ENCODE measurements at regions not wholly inside any gene's neighbourhood (a gene's known extent, or its start where the extent isn't known, plus 50 kb on each side); places are given as distances from the start of the nearest gene placed in this dataset.
"Not testable (repeated sequence)": the region's sequence is repeated elsewhere in the genome, so short reads cannot be mapped to it uniquely, and the experiment has no call there.

DNA sequence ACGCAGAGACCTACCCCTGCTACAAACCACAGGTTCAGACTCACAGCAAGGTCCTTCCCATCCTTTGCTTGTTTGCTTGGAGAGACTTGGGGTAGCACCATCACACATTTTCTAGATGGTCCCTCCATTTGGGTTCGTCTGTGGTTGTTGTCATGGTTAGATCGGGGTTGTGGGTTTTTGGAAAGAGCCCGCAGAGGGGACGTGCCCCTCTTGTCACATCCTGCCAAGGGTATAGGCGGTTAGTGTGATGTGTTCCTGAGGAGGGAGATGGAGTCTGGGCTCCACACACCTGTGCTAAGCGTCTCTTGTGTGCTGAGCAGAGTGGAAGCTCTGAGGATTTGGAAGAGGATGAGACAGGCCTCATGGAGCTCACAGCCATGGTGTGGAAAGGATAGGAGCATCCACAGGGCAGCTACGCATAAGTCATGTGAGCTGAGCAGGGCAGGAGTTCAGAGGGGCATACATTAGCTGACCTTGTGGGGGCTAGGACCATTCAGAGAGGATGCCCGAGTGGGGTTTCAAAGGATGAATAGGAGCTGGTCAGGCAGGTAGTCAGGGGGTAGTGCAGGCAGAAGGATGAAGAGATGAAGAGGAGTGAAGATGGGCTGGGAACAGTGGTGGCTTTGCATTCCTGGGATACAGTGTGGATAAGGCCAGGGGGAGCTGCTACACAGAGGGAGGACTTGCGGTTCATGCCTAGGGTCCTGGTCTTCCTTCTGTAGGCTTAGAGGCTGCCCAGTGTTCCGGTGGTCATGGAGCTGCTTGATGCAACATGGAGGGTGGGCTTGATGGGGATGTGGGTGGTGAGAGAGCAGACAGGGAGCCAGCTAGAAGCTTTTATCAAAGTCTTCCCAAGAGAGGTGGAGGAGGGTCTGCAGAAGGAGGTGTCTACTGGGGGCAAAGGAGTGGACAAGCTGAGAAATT, 62.9 kb downstream of the ACKR3 start:
- no peak for DNase-seq (ENCODE audit: low read depth)

DNA sequence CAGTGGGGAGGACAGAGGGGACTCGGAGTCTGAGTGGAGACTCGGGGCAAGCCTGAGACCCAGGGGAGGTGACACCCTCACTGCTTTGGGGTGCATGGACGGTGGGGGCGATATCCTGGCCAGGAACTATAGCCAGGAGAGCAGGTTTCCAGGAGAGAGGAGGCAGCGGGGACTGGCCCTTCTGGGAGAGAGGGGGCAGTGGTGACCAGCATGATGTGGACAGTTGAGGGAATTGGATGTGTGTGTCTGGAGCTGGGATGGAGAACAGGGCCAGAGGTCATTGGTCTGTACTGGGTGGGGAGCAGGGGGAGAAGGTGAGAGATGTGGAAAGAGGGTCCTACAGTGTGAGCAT, 63.6 kb downstream of the ACKR3 start:
- DNase-seq (ENCODE audit: low read depth): no peak

DNA sequence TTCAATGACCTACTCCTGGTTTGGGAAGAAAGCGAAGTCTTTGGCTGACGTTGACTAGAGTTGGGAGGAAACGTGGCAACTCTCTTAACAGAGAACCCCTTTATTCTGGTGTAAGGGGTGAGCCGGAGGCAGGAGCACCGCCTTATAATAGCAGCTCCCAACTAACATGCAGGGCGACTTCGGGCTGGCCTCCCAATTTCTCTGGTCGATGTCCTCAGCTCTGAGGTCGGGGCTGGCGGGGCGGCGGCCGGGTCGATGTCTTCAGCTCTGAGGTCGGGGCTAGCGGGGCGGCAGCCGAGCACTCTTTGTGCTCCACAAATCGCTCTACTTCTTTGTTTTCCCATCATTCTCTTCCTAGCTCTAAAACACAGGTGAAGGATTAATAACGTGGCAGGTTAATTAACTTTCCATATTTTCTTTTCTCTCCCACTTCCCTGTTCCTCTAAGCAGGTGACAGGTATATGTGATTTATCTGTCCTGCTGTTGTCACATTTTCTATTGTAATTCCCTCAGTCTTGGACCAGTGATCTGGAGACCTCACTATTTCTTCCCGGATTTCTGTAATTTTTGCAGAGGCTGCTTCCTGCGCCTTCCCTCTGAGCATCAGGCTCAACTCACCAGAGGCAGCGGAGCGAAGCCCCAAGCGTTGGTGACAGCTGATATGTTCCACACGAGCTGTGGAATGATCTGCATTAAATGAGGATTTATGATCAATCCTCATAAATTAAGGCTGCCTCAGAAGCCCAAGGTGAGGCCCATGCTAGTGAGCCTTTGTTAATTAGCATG, 64.3 kb downstream of the ACKR3 start:
- DNase-seq (ENCODE audit: low read depth): no peak

DNA sequence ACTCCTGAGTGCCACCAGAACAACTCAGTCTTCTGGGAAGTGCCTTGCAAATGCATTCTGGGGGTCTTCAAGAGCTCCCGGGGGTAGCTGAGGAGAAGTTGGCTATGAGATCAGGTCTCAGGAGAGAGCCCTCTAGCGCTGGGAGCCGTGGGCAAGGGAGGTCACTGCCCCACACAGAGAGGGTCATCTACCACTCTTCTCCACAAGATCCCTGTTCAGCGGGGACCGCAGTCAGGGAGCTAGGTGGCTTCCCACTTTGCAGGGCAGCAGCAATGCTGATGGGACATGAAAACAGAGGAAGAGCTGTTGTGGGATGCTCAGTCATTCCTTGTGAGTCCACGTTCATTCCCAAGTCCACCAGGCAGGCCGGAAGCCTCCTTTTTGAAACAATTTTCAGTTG, 66.6 kb downstream of the ACKR3 start:
- DNase-seq (ENCODE audit: low read depth): no peak

DNA sequence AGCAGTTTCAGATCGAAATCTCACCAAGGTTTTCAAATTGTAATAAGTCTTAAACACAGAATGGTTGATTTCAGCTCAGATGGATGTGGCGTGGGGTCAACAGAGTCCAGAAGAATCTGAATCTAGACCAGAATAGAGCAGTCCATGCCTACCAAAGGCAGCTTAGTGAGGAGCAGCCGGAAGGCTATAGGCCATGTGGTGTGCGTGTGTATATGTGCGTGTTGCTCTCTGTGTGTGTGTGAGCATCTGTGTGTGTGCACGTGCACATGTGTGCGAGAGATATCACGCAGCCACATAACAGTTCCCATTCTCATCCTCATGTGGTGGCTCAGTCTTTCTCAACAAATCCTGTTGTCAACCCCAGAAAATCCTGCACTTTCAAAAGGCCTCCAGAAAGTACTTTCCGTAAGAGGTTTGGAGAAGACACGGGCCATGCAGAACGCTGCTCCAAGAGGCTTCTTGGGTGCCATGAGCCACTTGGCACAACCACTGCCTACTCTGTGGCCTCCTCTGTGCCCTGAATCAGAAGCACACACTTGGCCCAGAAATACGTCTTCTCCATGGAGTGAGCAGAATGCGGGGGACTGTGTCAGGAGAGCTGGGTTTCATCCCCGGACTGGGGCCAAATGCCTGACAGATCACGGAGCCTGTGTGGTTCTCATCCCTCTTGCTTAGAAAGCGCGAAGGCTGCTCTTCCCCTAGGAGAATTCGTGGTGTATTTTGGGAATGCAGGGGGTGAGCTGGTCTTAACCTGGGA, 67.3 kb downstream of the ACKR3 start:
- DNase-seq (ENCODE audit: low read depth): no peak

DNA sequence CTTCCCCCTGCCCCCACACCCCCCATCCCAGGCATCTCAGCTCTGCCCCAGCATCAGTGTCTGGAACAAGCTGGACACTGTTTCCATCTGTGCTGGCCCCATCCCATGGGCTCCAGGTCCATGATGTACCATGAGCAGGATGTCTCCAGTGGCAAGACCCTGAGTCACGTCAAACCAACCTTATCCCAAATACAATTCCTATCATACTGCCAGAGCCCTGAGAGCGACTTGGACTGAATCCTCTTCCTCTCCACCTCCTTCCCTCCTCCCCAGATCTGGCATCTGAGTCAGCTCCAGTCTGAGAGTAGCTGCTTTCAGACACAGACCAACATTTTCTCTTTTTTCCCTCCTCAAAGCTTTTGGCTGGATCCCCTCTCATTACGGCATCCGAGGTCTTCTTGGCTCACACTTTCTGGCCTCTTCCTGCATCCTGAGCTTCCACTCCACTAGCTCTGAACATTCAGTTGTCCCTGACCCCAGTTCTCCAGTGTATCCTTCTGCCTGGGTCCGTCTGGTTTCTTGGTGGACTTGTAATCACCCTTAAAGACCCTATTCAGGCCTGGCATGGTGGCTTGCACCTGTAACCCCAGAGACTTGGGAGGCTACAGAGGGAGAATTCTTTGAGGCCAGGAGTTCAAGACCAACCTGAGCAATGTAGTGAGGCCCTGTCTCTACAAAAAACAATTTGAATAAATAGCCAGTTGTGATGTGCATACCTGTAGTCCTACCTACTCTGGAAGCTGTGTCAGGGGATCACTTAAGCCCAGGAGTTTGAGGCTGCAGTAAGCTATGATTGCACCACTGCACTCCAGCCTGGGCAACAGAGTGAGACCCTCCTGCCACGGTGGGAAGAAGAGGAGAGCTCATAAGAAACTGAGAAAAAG, 68.3 kb downstream of the ACKR3 start:
- DNase-seq (ENCODE audit: low read depth): no peak

DNA sequence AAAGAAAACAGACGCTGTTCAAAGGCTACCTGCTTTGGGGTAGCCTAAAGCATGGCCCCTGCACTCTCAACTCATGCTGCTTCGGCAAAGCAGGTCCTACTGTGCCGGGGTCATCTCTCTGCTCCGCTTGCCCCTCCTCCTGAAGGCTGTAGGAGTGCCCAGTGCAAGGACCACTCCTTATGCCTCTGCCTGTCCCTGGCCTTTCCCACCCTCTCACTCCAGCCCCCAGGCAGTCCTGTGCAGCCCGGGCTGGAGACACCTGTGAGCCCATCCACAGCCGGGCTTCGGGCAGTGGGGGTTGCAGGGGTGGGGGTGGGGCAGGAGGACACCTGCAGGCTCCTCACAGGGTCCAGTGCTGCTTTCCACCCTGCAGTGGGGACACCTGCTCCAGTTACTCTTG, 69.1 kb downstream of the ACKR3 start:
- no peak for DNase-seq (ENCODE audit: low read depth)

DNA sequence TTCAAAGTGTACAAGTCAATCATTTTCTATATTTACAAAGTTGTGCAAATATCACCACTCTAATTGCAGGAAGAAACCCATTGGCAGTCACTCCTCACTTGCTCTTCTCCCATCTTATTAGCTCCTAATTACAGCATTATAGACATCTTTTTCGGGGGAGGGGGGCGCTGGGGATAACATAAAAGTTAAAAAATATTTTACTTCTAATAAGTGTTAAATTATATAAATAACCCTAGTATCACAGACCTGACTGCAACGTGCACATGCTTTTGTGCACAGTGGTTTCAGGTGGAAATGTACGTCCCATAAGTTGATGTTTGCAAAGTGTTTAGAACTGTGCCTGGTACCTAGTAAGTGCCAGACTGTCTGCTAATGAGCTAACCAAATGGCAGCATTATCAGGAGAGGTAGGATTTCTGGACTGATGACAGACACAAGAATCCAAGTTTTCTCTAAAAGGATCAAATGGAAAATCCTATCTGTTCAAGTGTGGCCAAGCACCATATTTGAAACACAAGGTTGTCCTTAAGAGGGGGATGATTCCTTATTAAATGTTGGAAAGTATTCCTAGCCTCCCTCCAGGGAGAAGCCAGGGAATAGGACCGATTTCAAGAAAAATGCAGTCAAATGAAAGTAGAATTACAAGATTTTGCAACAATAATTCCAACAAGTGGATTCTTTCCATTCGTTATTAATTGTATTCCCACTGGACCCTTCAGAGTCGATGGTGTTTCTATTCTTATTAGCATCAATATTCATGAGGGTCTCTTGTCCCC, 70.0 kb downstream of the ACKR3 start:
- no peak for DNase-seq (ENCODE audit: low read depth)

DNA sequence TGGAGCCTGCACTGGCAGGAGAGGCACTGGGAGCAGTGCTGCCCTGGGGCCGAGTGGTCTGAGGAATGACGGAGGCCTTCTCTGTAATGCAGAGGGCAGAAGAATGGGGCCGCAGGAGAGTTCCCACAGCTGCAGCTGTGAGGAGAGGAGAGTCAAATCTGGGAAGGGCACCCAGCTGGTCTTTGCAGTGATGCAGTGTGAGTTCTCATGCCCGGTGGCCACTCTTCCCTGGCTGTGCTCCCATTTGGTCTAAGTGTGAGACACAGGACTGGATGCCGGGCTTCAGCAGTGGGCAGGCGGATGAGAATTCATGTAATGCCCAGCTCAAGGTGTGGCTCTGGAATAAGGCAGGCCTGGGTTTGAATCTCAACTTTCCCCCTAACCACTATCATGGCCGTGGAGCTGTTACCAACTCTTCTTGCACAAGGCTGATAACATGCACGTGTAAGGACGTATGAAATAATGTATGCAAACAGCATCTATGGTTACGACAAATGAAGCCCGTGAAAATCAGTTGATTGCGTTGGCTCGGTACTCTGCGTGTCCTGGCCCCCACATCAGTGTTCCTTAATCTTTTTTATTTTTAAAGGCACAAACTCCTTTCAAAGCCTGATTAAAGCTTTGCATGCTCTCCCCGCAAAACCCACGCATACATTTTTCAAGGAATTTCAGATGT, 71.6 kb downstream of the ACKR3 start:
- DNase-seq (ENCODE audit: low read depth): no peak

DNA sequence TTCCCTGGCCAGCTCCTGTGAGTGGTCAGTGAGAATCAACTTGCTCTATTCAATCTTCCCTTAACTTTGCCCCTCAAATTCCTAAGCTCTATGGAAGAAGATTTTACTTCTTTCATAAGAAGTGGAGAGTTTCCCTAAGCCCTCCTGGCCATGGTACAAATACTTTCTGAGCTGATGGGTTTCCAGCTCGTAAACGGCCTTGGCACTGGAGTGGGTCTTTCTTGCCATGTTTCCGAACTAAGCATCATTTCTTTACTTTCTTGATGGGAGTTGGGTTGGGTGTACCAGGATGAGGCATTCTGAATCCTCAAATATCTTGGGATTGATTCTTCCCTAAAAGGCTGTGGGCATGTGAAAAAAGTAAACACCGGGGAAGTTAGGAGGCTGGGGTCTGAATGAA, 72.5 kb downstream of the ACKR3 start:
- no peak for DNase-seq (ENCODE audit: low read depth)

DNA sequence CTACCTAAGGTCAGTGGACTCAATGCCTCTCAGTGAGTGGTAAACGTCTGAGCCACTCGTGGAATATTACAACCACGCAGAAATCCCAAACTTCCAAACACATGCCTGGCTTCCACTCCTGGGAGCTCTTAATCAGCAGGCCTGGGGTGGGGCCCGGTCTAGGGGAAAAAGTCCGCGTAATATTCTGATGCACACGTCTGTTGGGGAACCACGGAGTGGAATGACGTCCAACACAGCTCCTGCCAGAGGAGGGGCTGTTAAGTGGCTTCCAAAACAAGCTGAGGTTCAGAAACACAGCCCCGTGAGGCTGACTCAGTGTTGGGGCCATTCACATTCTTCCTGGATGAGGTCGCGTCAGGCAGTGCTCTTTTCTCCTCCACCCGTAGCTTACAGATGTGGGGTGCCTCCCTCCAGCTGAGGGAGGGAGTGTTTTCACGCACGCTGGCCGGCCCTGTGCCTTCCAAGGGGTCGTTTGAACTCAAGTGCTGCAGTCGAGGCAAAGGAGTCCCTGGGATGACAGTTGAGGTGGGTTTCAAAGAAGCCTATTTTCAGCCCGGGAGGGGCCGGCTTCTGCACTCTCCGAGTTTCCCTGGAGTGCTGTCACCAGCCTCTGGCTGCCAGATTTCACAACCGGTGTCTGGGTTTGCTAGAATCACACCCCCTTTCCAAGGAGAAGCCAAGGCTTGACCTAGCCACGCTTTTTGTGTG, 73.1 kb downstream of the ACKR3 start:
- DNase-seq (ENCODE audit: low read depth): no peak

DNA sequence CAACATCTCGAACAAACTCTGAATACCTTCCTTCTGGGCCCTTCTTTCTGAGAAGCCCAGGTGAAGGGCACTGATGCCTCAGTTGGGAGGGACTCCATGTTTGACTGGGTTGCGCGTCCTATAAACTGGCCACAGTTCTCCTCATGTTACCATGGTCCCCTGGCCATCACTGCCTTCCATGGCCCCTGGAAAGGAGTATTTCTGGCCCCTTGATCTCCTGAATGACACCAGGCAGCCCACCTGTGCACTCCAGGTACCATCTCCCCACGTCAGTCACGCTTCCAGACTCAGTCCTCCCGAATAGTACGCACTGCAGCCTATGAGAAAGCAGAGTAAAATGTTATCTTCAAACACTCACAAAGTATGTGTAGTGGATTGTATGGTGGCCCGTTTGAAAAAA, 73.9 kb downstream of the ACKR3 start:
- DNase-seq (ENCODE audit: low read depth): no peak

DNA sequence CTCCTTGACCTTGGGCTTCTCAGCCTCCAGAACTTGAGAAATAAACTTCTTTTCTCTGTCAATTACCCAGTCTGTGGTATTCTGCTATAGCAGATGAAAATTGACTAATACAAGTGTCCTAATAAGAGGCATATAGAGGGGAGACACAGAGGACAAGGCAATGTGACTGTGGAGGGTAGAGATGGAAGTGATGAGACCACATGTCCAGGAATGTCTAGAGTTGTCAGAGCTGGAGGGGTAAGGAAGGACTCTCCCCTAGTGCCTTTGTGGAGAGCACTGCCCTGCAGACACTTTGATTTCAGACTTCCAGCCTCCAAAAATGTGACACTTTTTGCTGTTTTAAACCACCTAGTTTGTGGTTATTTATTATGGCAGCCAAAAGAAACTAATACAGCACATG, 74.4 kb downstream of the ACKR3 start:
- no peak for DNase-seq (ENCODE audit: low read depth)

DNA sequence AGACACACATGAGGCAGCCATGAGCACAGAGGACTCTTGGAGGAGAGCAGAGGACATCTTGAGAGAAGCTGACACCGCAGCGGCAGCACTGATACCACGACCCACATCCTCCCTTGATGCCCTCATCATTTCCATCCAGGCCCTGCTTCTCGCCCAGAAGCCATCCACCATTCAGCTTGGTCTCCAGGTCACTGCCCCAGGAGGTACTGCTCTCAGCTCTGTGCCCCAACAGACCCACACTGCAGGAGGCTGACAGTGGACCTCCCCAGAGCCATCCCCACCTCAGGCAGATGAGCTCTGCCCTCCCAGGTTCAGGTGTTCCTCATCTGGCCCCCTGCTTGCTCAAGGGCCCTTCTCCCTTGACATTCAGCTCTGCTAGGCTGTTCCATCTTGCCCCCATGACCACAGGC, 74.9 kb downstream of the ACKR3 start:
- DNase-seq (ENCODE audit: low read depth): no peak

DNA sequence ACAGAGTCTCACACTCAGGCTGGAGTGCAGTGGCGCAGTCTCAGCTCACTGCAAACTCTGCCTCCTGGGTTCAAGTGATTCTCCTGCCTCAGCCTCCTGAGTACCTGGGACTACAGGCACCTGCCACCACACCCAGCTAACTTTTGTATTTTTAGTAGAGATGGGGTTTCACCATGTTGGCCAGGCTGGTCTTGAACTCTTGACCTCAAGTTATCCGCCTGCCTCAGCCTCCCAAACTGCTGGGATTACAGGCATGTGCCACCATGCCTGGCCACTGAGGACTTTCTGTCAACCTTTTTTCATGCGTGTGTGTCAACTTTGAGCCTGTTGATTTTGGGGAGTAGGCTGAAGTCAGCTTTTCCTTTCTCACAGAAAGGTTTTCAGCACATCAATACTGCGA, 75.5 kb downstream of the ACKR3 start:
- not testable (repeated sequence) for DNase-seq (ENCODE audit: low read depth)

DNA sequence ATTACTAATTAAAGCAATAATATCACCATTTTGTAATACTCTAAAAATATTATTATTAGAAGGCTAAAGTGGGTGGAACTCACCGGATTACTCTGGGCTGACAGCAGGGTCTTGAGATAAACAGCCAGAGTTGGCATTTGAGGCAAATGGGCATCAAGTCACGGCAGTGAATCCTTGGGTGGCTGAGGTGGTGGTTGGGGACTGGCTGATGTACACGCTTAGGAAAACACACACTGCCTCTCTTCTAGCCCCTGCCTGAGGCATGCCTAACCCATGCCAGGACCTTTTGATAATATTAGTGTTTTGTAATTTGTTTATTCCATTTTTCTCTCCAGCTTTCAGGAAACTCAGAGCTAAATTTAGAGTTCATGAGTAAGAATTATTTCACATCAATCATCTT, 76.8 kb downstream of the ACKR3 start:
- no peak for DNase-seq (ENCODE audit: low read depth)

DNA sequence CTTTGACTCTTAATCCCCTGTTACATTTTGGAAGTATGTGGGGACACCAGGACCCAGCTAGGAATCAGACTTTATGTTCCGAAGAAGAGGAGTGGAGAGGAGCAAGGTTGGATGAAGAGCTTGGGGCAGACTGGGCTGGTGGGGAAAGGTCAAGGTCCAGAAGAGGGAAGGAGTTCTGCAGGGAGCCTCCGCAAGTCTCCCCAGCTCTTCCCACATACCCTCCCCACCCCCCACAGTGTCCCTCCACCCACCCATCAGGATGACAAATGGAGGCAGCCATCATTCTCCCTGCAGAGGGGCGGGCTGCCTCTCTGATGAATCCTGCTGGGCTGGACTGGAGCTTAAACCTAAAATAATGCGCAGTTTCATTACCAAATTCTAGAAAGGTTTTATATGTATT, 77.2 kb downstream of the ACKR3 start:
- no peak for DNase-seq (ENCODE audit: low read depth)

DNA sequence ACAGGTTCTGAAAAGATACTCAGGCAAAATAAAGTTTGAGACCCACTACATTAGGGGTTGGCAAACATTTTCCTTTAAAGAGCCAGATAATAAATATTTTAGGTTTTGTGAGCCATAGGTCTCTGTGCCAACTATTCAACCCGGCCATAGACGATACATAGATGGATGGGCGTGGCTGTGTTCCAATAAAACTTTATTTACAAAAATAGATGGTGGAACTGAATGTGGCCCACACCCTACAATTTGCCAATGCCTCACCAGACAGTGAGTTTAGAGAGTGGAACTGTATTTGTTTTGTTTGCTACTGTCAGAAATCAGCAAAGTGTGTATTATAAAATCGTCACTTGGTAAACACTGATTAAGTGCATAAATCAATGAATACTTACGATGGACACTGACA, 78.0 kb downstream of the ACKR3 start:
- DNase-seq (ENCODE audit: low read depth): no peak

DNA sequence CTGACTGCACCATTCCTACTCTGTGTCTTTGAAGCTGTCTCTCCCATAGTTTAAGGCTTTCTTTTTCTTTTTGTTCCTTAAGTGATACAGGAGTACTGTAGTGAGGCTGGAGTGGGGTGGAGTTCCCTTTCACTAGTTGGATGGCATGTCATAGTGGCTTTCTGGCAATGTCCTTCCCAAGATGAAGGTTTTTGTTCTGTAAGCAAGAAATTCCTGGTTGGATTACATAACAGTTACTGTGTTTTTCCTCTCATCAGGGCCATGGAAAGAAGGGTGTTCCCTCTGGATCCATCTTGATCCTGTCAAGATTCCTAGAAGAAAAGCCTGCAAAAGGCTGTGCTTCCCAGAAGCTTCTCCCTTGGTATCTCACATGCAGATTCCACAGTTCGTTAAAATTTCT, 84.2 kb downstream of the ACKR3 start:
- no peak for DNase-seq (ENCODE audit: low read depth)

DNA sequence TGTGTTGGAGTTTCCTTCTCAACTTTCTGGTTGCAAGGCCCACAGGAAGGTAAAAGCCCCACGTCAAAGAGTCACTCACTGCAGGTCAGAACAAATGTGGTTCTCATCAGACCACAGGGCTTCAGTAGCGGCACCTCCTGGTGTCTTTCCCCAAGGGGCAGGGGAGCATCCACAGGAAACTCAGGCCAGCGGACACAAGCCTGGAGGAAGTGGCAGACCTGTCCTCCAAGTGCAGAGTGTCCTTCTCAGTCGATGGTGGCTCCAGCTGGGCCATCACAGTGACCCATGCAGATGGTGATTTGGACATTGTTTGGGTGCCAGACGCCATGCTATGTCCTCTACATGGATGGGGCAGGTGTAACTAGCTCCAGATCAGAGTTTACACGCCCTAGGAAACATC, 84.9 kb downstream of the ACKR3 start:
- DNase-seq (ENCODE audit: low read depth): no peak
